HepG2 (cell line): ENCODE measurements at regions not wholly inside any gene's neighbourhood (a gene's known extent, or its start where the extent isn't known, plus 50 kb on each side); places are given as distances from the start of the nearest gene placed in this dataset.

Experiments used
- ATAC-seq: fragments of 200-7000 bp; cut with Tn5 transposase; 3 replicates; pipeline ENCODE4 v1.9.1; 2020; ENCODE audit warnings: mild to moderate bottlenecking, moderate library complexity
- BruUV-seq: library from RNA; stranded (reverse); fragments of 400-500 nt; replicated peaks from 2 replicates; lab custom pipeline; 2021; lab: Mats Ljungman, UMichigan
- CTCF ChIA-PET: fragments of 300-600 bp; formaldehyde crosslinking; extraction: SDS; loops from one replicate; lab custom pipeline; 2021; ENCODE audit warnings: low total read pairs, inconsistent platforms, low intra/inter-chr PET ratio; lab: Yijun Ruan, JAX
- POLR2A ChIA-PET: fragments of 350-600 bp; sonication (Branson Sonifier 250); formaldehyde crosslinking; loops from one replicate; lab custom pipeline; 2020; ENCODE audit warnings: antibody characterized with exemption, inconsistent platforms; lab: Yijun Ruan, JAX
- DNase-seq: peaks from one replicate; pipeline ENCODE4 v3.0.0-alpha.2; 2015; ENCODE audit warnings: low spot score
- FAIRE-seq: peaks from 3 replicates; lab custom pipeline; 2011; peaks lifted over from hg19 to GRCh38; lab: Jason Lieb, UNC
- H2AFZ ChIP-seq: one replicate; pipeline ENCODE4 v1.6.1; 2011; ENCODE audit warnings: low read length, inconsistent platforms
- H3K27ac ChIP-seq: fragments of 300-600 bp; 3 replicates; pipeline ENCODE4 v1.8.0; 2011; ENCODE audit warnings: mixed run types, mild to moderate bottlenecking, mixed read lengths, low read length, inconsistent platforms; ENCODE audit not compliant: insufficient read depth; ENCODE audit errors: extremely low read length
- H3K27me3 ChIP-seq, 2 experiments: fragments of 200-600 bp in 1 of 2; 2 replicates in 1 of 2; 3 replicates in 1 of 2; pipeline versions ENCODE4 v1.6.0 to v1.8.0; 2011; ENCODE audit warnings: low read length in 2 of 2, mild to moderate bottlenecking in 2 of 2, moderate library complexity in 2 of 2, inconsistent platforms in 1 of 2; ENCODE audit not compliant: insufficient read depth in 2 of 2, control insufficient read depth in 1 of 2
- H3K36me3 ChIP-seq, 2 experiments: fragments of 200-600 bp in 1 of 2; replicated peaks in 1 of 2; 2 replicates in 1 of 2; 3 replicates in 1 of 2; pipeline versions ENCODE4 v1.5.1 to v1.8.0; 2011; ENCODE audit warnings: low read length in 2 of 2, inconsistent platforms in 1 of 2; ENCODE audit not compliant: insufficient read depth in 2 of 2, control insufficient read depth in 1 of 2
- H3K4me1 ChIP-seq: 2 replicates; pipeline ENCODE4 v1.5.1; 2012; ENCODE audit warnings: low read length, inconsistent platforms; ENCODE audit not compliant: insufficient read depth
- H3K4me2 ChIP-seq: 2 replicates; pipeline ENCODE4 v1.6.0; 2011; ENCODE audit warnings: low read depth, low read length, inconsistent platforms
- H3K4me3 ChIP-seq, 3 experiments: fragments of 200-600 bp in 1 of 3; sonication (generic), shearing (Covaris generic) in 1 of 3; replicated peaks in 1 of 3; 2 replicates each; pipeline ENCODE4 v1.5.1; 2011 to 2016; ENCODE audit warnings: low read length in 3 of 3, inconsistent platforms in 2 of 3, low read depth in 2 of 3, mild to moderate bottlenecking in 2 of 3, control low read depth in 1 of 3, mixed read lengths in 1 of 3; ENCODE audit not compliant: insufficient read depth in 1 of 3
- H3K79me2 ChIP-seq: one replicate; pipeline ENCODE4 v1.6.1; 2011; ENCODE audit warnings: low read length, inconsistent platforms; ENCODE audit not compliant: insufficient read depth
- H3K9ac ChIP-seq: 2 replicates; pipeline ENCODE4 v1.6.0; 2011; ENCODE audit warnings: mild to moderate bottlenecking, low read depth, low read length, inconsistent platforms; ENCODE audit not compliant: insufficient read depth
- H3K9me3 ChIP-seq: 2 replicates; pipeline ENCODE4 v1.5.1; 2012; ENCODE audit warnings: mild to moderate bottlenecking, low read length
- H4K20me1 ChIP-seq: 2 replicates; pipeline ENCODE4 v1.6.0; 2011; ENCODE audit warnings: inconsistent platforms, mild to moderate bottlenecking, low read length, moderate library complexity; ENCODE audit not compliant: insufficient read depth
- FOXP1 ChIP-seq, 2 experiments: fragments of 450-650 bp in 1 of 2; IDR thresholded peaks; 2 replicates each; pipeline ENCODE4 v1.6.1; 2017 to 2018; ENCODE audit warnings: antibody characterized with exemption in 1 of 2
- PAF1 ChIP-seq: IDR thresholded peaks from 2 replicates; pipeline ENCODE4 v1.6.1; 2016; ENCODE audit warnings: missing genetic modification reagents, missing compliant biosample characterization
- SMARCC2 ChIP-seq: fragments of 450-650 bp; IDR thresholded peaks from 2 replicates; pipeline ENCODE4 v1.6.1; 2017; ENCODE audit warnings: antibody characterized with exemption, mild to moderate bottlenecking
- ZNF761 ChIP-seq: sonication (generic); formaldehyde crosslinking; conservative IDR thresholded peaks from 2 replicates; pipeline ENCODE4 v1.4.0; 2020; ENCODE audit warnings: mild to moderate bottlenecking, missing genetic modification reagents
- WGBS: methylation state at CpG from one replicate; pipeline ENCODE4 v1.1.6; 2017; ENCODE audit warnings: low lambda C conversion rate; 5-methylcytosine and 5-hydroxymethylcytosine counted together
- in situ Hi-C: cut with HindIII; loops from 2 replicates; pipeline ENCODE4 v1.10.0; 2017; ENCODE audit warnings: low pct_unique_long_range_greater_than_20kb; ENCODE audit not compliant: extremely low pct_ligation_motif_present
- intact Hi-C: fragments of 100-400 bp; cut with micrococcal nuclease; formaldehyde crosslinking; loops from one replicate; pipeline ENCODE4 v1.10.0; 2022; ENCODE audit not compliant: unreplicated experiment
- TF ChIP-seq, protein P1 (sequence below): IDR thresholded peaks from 2 replicates; pipeline ENCODE4 v1.6.1; 2016; ENCODE audit warnings: control low read depth
- TF ChIP-seq, protein P2 (sequence below): sonication (generic); formaldehyde crosslinking; IDR thresholded peaks from 2 replicates; pipeline ENCODE4 v1.8.1; 2023; ENCODE audit warnings: missing genetic modification reagents, inconsistent platforms, borderline replicate concordance
- TF ChIP-seq, protein P3 (sequence below): sonication (generic); formaldehyde crosslinking; IDR thresholded peaks from 2 replicates; pipeline ENCODE4 v1.4.0; 2020; ENCODE audit warnings: mild to moderate bottlenecking, missing genetic modification reagents

DNA sequence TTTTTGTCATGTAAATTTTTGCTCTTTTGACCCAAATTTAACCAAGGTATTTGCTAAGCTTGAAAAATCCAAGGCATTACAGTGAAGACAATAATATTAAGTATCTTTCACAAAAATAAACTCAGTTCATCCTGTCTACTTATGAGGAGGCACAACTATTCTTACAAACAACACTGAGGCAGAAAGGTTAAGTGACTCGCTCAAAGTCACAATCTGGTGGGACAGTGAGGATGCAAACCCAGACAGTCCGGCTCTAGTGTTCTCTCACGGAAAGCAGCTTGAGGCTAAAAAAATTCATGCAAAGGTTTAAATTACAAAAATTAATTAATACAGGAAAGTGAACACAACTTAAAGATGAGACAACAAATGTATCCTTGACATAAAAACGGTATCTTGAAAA, 125.3 kb downstream of the SIPA1L2 start (continued):
- TF ChIP-seq, protein P1, sequence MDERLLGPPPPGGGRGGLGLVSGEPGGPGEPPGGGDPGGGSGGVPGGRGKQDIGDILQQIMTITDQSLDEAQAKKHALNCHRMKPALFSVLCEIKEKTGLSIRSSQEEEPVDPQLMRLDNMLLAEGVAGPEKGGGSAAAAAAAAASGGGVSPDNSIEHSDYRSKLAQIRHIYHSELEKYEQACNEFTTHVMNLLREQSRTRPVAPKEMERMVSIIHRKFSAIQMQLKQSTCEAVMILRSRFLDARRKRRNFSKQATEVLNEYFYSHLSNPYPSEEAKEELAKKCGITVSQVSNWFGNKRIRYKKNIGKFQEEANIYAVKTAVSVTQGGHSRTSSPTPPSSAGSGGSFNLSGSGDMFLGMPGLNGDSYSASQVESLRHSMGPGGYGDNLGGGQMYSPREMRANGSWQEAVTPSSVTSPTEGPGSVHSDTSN: no peak
- TF ChIP-seq, protein P2, sequence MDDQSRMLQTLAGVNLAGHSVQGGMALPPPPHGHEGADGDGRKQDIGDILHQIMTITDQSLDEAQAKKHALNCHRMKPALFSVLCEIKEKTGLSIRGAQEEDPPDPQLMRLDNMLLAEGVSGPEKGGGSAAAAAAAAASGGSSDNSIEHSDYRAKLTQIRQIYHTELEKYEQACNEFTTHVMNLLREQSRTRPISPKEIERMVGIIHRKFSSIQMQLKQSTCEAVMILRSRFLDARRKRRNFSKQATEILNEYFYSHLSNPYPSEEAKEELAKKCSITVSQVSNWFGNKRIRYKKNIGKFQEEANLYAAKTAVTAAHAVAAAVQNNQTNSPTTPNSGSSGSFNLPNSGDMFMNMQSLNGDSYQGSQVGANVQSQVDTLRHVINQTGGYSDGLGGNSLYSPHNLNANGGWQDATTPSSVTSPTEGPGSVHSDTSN (CRISPR knock-in tag): no peak
- TF ChIP-seq, all 625 proteins: peak for 0

DNA sequence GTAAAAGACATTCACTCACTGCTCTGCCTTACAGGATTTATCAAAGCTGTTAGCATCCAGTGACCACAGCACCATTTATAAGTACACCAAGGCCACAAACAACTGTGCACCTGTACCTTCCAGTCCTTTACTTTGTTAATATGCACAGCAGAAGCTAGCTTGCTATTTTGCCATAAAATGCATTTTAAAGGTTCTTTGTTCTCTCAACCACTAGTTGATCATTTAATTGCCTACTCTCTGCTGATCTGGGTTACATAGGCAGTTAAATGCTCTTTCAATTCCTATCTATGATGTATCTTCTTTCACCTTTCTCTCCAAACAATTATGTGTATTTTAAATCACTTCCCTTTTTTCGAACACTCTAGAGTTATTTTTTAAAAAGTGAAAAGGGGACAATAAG, 126.4 kb downstream of the SIPA1L2 start:
- peaks cover 0 to 9% of the 10 kb centered on the region in 2 experiments; a peak in 2 of 5 replicates for H3K27me3 ChIP-seq
- WGBS: 2% methylated on average over 1 of the region's 1 CpG
- CTCF ChIA-PET: no interaction called here
- BruUV-seq: no TSS peak
- FAIRE-seq: no peak
- no peaks in the 10 kb centered on the region for H3K36me3 ChIP-seq
- no peak overlapping the region for H3K4me2 ChIP-seq
- in situ Hi-C loops (no loop called here), intact Hi-C loops (no loop called here)
- H3K79me2 ChIP-seq: no peaks in the 10 kb centered on the region
- H3K4me3 ChIP-seq: no peak overlapping the region
- H3K4me1 ChIP-seq: no peaks in the 10 kb centered on the region
- H3K27ac ChIP-seq: no peak overlapping the region
- no peak for DNase-seq
- POLR2A ChIA-PET: no interaction called here
- H4K20me1 ChIP-seq: no peaks in the 10 kb centered on the region
- no peak overlapping the region for H2AFZ ChIP-seq
- H3K9ac ChIP-seq: no peak overlapping the region
- TF ChIP-seq PAF1 (CRISPR knock-in tag) (no peak), FOXP1 (IDR thresholded peaks at IDR 0.05) (no peak), FOXP1 (CRISPR knock-in tag; IDR thresholded peaks at IDR 0.05) (no peak), ZNF761 (CRISPR knock-in tag) (no peak), SMARCC2 (no peak)
- TF ChIP-seq, protein P3, sequence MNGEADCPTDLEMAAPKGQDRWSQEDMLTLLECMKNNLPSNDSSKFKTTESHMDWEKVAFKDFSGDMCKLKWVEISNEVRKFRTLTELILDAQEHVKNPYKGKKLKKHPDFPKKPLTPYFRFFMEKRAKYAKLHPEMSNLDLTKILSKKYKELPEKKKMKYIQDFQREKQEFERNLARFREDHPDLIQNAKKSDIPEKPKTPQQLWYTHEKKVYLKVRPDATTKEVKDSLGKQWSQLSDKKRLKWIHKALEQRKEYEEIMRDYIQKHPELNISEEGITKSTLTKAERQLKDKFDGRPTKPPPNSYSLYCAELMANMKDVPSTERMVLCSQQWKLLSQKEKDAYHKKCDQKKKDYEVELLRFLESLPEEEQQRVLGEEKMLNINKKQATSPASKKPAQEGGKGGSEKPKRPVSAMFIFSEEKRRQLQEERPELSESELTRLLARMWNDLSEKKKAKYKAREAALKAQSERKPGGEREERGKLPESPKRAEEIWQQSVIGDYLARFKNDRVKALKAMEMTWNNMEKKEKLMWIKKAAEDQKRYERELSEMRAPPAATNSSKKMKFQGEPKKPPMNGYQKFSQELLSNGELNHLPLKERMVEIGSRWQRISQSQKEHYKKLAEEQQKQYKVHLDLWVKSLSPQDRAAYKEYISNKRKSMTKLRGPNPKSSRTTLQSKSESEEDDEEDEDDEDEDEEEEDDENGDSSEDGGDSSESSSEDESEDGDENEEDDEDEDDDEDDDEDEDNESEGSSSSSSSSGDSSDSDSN: no peak
- TF ChIP-seq, all 625 proteins: peak for 0
- no peak for ATAC-seq
- H3K9me3 ChIP-seq: no peaks in the 10 kb centered on the region
